Gastroesophageal sphincter (tissue), 3 donors: ENCODE measurements at regions not wholly inside any gene's neighbourhood (a gene's known extent, or its start where the extent isn't known, plus 50 kb on each side); places are given as distances from the start of the nearest gene placed in this dataset.

ENCODE experiments used
- POLR2A ChIP-seq, 2 donors: fragments of 450-650 bp; IDR thresholded peaks; one replicate each; pipeline ENCODE4 v1.6.1; 2017; ENCODE audit warnings: antibody characterized with exemption in 2 of 2, mild to moderate bottlenecking in 2 of 2, moderate library complexity in 1 of 2
- TF ChIP-seq, protein P1 (sequence below), 4 experiments: fragments of 200-600 bp in 2 of 4; fragments of 450-650 bp in 2 of 4; sonication (generic) in 1 of 4; IDR thresholded peaks; one replicate each; pipeline ENCODE4 v1.5.1; 2017 to 2019; ENCODE audit warnings: antibody characterized with exemption in 4 of 4, mild to moderate bottlenecking in 2 of 4, moderate library complexity in 2 of 4

- TF ChIP-seq, protein P1, sequence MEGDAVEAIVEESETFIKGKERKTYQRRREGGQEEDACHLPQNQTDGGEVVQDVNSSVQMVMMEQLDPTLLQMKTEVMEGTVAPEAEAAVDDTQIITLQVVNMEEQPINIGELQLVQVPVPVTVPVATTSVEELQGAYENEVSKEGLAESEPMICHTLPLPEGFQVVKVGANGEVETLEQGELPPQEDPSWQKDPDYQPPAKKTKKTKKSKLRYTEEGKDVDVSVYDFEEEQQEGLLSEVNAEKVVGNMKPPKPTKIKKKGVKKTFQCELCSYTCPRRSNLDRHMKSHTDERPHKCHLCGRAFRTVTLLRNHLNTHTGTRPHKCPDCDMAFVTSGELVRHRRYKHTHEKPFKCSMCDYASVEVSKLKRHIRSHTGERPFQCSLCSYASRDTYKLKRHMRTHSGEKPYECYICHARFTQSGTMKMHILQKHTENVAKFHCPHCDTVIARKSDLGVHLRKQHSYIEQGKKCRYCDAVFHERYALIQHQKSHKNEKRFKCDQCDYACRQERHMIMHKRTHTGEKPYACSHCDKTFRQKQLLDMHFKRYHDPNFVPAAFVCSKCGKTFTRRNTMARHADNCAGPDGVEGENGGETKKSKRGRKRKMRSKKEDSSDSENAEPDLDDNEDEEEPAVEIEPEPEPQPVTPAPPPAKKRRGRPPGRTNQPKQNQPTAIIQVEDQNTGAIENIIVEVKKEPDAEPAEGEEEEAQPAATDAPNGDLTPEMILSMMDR (IDR thresholded peaks at IDR 0.05), result no peak
- no peak for TF ChIP-seq POLR2A (IDR thresholded peaks at IDR 0.05)
These were observed 62.6 kb upstream of the NEDD4L start for GRCh38 chr18:57981308-57982028.
